ENCODE measurements at regions not wholly inside any gene's neighbourhood (a gene's known extent, or its start where the extent isn't known, plus 50 kb on each side); places are given as distances from the start of the nearest gene placed in this dataset.

DNA sequence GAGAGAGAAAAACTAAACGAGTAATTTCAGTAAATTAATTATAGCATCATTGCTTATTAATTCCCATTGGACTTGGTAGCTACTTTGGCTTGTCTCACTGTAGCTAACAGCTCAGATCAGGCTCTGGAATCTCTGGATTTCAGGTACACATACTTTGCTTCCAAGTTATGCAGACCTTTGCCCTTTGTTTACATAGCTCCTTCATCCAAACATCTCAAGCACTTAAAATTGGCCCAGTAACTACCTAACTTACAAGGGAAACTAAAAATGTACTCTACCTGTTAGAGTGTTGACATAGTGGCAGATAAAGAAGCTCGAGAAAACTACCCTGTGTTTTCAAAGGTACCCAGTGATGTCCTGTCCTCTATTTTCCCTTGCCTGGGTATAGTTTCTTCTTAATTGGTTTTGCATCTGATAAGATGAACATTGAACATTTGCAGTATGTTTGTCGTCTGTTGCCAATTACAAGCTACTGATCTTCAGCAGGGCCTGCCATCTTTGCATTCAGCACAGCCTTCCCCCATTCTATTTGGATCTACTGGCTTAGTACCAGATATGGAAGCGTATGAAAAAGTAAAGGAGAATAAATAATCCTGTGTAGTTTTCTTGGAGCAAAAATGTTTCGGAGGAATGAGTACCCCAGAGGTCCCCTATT, 601.5 kb upstream of the FANCL start:
- WGBS, 2 donors: 39 to 50% methylated on average over 5 of the region's 5 CpGs
- no peak for ATAC-seq

DNA sequence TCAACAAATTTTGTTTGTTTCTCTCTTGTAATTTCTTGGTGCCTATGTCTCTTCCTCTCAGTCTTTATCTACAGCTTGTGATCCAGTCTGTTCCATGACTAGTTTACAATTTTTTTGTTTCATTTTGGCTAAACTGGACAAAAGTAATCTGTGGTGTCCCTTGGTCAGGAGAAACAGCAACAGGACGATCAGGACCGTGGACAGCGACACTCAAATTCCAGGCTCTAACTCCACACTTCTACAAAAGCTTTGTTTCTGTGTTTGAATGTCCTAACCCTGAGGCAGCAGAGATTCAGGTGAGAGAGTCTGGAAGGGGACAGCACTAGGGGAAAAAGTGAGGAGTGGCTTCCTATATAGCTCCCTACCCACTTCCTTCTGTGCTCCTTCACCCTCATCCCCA, 593.3 kb upstream of the FANCL start:
- WGBS, 2 donors: 5 to 6% methylated on average over 3 of the region's 3 CpGs
- H3K36me3 ChIP-seq (replicated peaks in 1 of 2; ENCODE audit: insufficient read depth in 1 of 2, low read depth in 2 of 2): no peaks in the 10 kb centered on the region
- no peak for ATAC-seq
- TF ChIP-seq POLR2A (IDR thresholded peaks at IDR 0.05): no peak
- TF ChIP-seq, protein P1, sequence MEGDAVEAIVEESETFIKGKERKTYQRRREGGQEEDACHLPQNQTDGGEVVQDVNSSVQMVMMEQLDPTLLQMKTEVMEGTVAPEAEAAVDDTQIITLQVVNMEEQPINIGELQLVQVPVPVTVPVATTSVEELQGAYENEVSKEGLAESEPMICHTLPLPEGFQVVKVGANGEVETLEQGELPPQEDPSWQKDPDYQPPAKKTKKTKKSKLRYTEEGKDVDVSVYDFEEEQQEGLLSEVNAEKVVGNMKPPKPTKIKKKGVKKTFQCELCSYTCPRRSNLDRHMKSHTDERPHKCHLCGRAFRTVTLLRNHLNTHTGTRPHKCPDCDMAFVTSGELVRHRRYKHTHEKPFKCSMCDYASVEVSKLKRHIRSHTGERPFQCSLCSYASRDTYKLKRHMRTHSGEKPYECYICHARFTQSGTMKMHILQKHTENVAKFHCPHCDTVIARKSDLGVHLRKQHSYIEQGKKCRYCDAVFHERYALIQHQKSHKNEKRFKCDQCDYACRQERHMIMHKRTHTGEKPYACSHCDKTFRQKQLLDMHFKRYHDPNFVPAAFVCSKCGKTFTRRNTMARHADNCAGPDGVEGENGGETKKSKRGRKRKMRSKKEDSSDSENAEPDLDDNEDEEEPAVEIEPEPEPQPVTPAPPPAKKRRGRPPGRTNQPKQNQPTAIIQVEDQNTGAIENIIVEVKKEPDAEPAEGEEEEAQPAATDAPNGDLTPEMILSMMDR (IDR thresholded peaks at IDR 0.05): no peak
- H3K27ac ChIP-seq: no peak overlapping the region
- no peaks in the 10 kb centered on the region for H3K9me3 ChIP-seq
- DNase-seq: peak in 1 of 4 donors; percentile 12
- no peaks in the 10 kb centered on the region for H3K4me1 ChIP-seq
- intact Hi-C loops (cut with DNase I): no loop called here
- no peak overlapping the region for H3K4me3 ChIP-seq
- H3K27me3 ChIP-seq: no peaks in the 10 kb centered on the region

More for the DNA sequence above, 601.5 kb upstream of the FANCL start:
- no peaks in the 10 kb centered on the region for H3K27me3 ChIP-seq
- no peaks in the 10 kb centered on the region for H3K9me3 ChIP-seq
- DNase-seq: no peak
- TF ChIP-seq, protein P1 (IDR thresholded peaks at IDR 0.05): no peak
- no peak for TF ChIP-seq POLR2A (IDR thresholded peaks at IDR 0.05)
- H3K4me3 ChIP-seq: no peak overlapping the region
- no peaks in the 10 kb centered on the region for H3K4me1 ChIP-seq
- H3K27ac ChIP-seq: no peak overlapping the region
- intact Hi-C loops (cut with DNase I): no loop called here
- H3K36me3 ChIP-seq (replicated peaks in 1 of 2; ENCODE audit: insufficient read depth in 1 of 2, low read depth in 2 of 2): no peaks in the 10 kb centered on the region

DNA sequence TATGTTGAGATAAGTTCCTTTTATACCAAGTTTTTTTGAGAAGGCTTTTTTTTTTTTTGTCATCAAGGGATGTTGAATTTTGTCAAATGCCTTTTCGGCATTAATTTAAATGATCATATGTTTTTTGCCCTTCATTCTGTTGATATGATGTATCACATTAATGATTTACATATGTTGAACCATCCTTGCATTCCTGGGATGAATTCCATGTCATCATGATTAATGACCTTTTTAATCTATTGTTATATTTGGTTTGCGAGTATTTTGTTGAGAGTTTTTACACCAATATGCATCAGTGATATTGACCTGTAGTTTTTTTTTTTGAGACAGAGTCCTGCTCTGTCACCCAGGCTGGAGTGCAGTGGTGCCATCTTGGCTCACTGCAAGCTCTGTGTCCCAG, 585.7 kb upstream of the FANCL start:
- TF ChIP-seq POLR2A (IDR thresholded peaks at IDR 0.05): no peak
- TF ChIP-seq, protein P1 (IDR thresholded peaks at IDR 0.05): no peak
- Histone ChIP-seq H3K27me3 (no peaks in the 10 kb centered on the region), H3K27ac (no peak overlapping the region), H3K4me3 (no peak overlapping the region), H3K9me3 (peaks cover 0 to 11% (median 0%) of the 10 kb centered on the region in 3 donors), H3K4me1 (no peaks in the 10 kb centered on the region), H3K36me3 (replicated peaks in 1 of 2; ENCODE audit: insufficient read depth in 1 of 2, low read depth in 2 of 2) (no peaks in the 10 kb centered on the region)
- no peak for DNase-seq
- WGBS, 2 donors: 86 to 94% methylated on average over 2 of the region's 2 CpGs
- intact Hi-C loops (cut with DNase I): no loop called here
- ATAC-seq: no peak

DNA sequence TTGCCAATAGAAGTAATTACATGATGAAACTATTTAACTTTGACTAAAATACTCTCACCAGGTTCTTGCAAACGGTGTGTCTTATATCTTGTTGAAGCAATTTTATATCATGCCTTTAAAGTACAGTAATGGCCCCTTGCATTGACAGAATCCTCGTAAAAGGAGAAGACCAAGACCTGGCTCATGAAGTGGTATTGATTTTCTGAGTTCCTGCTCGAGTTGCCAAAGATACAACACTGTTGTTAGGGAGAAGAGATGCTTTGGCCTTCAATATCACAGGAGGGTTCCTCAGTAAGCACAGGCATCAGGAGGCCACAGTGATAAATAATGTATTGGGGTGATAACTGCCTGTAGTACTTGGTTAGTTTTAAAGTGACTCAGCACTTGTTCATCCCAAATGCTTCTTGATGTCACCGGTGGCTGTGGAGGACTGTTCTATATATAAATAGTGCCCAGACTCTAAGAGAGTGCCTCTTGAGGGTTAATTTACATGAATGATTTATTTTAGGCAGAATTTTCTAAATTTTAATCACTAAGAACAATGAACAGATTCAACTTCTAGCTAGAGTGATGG, 571.7 kb upstream of the FANCL start:
- Histone ChIP-seq H3K27ac (no peak overlapping the region), H3K4me1 (no peaks in the 10 kb centered on the region), H3K36me3 (replicated peaks in 1 of 2; ENCODE audit: insufficient read depth in 1 of 2, low read depth in 2 of 2) (no peaks in the 10 kb centered on the region), H3K27me3 (no peaks in the 10 kb centered on the region), H3K9me3 (no peaks in the 10 kb centered on the region), H3K4me3 (no peak overlapping the region)
- no peak for ATAC-seq
- intact Hi-C loops (cut with DNase I): no loop called here
- DNase-seq: no peak
- WGBS, 2 donors: 47 to 50% methylated on average over 4 of the region's 4 CpGs
- TF ChIP-seq POLR2A (IDR thresholded peaks at IDR 0.05): no peak
- TF ChIP-seq, protein P1 (IDR thresholded peaks at IDR 0.05): no peak

DNA sequence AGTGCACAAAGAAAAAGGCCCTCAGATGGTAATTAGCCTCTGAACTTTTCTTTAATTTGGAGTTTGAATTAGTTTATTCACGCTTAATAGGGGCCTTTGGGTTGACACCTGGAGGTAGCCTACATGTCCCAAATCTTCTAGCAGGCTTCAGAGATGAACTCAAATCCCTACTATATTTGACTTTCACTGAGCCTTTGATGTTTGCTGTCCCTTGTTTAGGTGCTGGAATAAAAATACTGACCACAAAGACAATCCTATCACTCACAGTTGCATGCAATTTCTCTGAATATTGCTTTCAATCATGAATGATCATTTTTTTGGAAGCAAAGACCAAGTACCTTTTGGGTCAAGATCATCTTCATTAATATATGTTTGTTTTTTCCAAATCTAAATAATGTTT, 564.0 kb upstream of the FANCL start:
- whole genome bisulfite sequencing, 2 donors: 61 to 62% methylated on average over 1 of the region's 1 CpG
- TF ChIP-seq POLR2A (IDR thresholded peaks at IDR 0.05): no peak
- TF ChIP-seq, protein P1 (IDR thresholded peaks at IDR 0.05): no peak
- ATAC-seq: no peak

More for the DNA sequence above, 564.0 kb upstream of the FANCL start:
- no peaks in the 10 kb centered on the region for H3K27me3 ChIP-seq
- no peaks in the 10 kb centered on the region for H3K4me1 ChIP-seq
- no peak for DNase-seq
- no peak overlapping the region for H3K27ac ChIP-seq
- intact Hi-C loops (cut with DNase I): no loop called here
- H3K4me3 ChIP-seq: no peak overlapping the region
- no peaks in the 10 kb centered on the region for H3K9me3 ChIP-seq
- H3K36me3 ChIP-seq (replicated peaks in 1 of 2; ENCODE audit: insufficient read depth in 1 of 2, low read depth in 2 of 2): no peaks in the 10 kb centered on the region
